Lung (tissue), 11 donors: ENCODE measurements at regions not wholly inside any gene's neighbourhood (a gene's known extent, or its start where the extent isn't known, plus 50 kb on each side); places are given as distances from the start of the nearest gene placed in this dataset.

Experiments
- ATAC-seq: fragments of 200-7000 bp; cut with Tn5 transposase; one replicate; pipeline ENCODE4 v1.9.1; 2020; ENCODE audit warnings: moderate number of reproducible peaks; ENCODE audit not compliant: insufficient read depth, low FRiP score
- DNase-seq, 3 donors: peaks; one replicate each; pipeline ENCODE4 v3.0.0-alpha.2; 2013 to 2017
- H3K27ac ChIP-seq, 2 donors: one replicate each; pipeline ENCODE4 v1.5.1; 2013; ENCODE audit warnings: mild to moderate bottlenecking in 2 of 2, moderate library complexity in 2 of 2, control low read depth in 1 of 2, inconsistent platforms in 1 of 2, low read depth in 1 of 2, low read length in 1 of 2
- H3K27me3 ChIP-seq, 3 donors: one replicate each; pipeline ENCODE4 v1.5.1; 2013; ENCODE audit warnings: low read length in 2 of 3; ENCODE audit not compliant: control insufficient read depth in 3 of 3, insufficient read depth in 3 of 3
- H3K36me3 ChIP-seq, 4 donors: one replicate each; pipeline ENCODE4 v1.5.1; 2013; ENCODE audit warnings: low read length in 4 of 4, mild to moderate bottlenecking in 1 of 4, moderate library complexity in 1 of 4; ENCODE audit not compliant: control insufficient read depth in 4 of 4, insufficient read depth in 4 of 4
- H3K4me1 ChIP-seq, 5 donors: one replicate each; pipeline ENCODE4 v1.5.1; 2013; ENCODE audit warnings: low read length in 5 of 5, mild to moderate bottlenecking in 2 of 5, moderate library complexity in 1 of 5; ENCODE audit not compliant: control insufficient read depth in 5 of 5, insufficient read depth in 5 of 5
- H3K4me3 ChIP-seq: one replicate; pipeline ENCODE4 v1.5.1; 2013; ENCODE audit warnings: mild to moderate bottlenecking, control low read depth, moderate library complexity
- H3K9ac ChIP-seq, 2 donors: one replicate each; pipeline ENCODE4 v1.5.1; 2013; ENCODE audit warnings: low read length in 2 of 2, control low read depth in 1 of 2; ENCODE audit not compliant: insufficient read depth in 1 of 2
- H3K9me3 ChIP-seq, 4 donors: one replicate each; pipeline ENCODE4 v1.5.1; 2013; ENCODE audit warnings: low read length in 3 of 4, mild to moderate bottlenecking in 1 of 4, moderate library complexity in 1 of 4; ENCODE audit not compliant: control insufficient read depth in 4 of 4, insufficient read depth in 3 of 4
- WGBS, 2 donors: extraction: QIAGEN DNeasy Blood & Tissue Kit; methylation state at CpG; one replicate each; pipeline ENCODE4 v1.1.7; 2013; 5-methylcytosine and 5-hydroxymethylcytosine counted together
- TF ChIP-seq, protein P1 (sequence below): IDR thresholded peaks from 2 replicates; pipeline ENCODE4 v1.5.1; 2012; ENCODE audit warnings: mild to moderate bottlenecking; ENCODE audit errors: control extremely low read depth, extremely low read depth
- donor health status: control.
- donor health status: control.
- donor health status: Bipolar disorder and iron deficiency.
- donor health status: healthy.
- donor health status: DM: yes; HTN: yes; CAD: no.

DNA sequence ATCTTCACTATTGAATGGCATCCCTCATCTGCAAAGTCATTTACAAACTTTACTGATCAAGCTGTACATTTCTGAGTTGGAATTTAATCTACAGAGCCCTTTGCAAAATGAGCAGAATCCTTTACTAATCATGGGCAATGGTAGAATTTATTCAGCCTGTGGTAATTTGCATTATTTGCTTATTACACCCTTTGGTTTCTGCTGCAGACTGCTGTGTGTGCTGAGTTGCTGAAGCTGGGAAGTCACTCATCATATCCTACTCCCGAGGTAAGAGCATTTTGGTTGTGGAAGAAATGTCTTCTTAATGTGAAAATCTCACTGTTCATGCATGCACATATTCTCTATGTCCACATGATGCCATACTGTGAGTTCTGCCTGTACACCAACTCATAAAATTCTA is 357.4 kb upstream of the SLC39A10 start:
- H3K36me3 ChIP-seq, result no peaks in the 10 kb centered on the region
- WGBS, 2 donors, result 63 to 82% methylated on average over 1 of the region's 1 CpG
- no peak for ATAC-seq

DNA sequence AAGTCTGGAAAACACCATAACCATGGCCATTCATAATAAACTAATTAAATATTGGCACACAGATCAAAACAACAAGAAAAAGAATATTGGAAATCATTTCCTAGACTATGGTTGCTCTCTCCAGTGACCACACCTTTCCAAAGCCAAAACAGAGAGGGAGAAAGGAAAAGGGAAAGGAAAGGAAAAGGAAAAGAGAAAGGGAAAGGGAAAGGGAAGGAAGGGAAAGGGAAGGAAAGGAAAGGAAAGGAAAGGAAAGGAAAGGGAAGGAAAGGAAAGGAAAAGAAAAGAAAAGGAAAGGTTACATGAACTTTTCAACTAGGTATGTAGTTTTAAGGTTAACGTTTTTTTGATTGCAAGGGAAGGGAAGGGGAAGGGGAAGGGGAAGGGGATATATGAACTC is 360.5 kb upstream of the SLC39A10 start:
- Histone ChIP-seq H3K4me3 (no peak overlapping the region), H3K4me1 (no peaks in the 10 kb centered on the region), H3K36me3 (no peaks in the 10 kb centered on the region), H3K27ac (no peak overlapping the region), H3K9ac (no peak overlapping the region), H3K9me3 (no peaks in the 10 kb centered on the region), H3K27me3 (no peaks in the 10 kb centered on the region)
- ATAC-seq (no peak), DNase-seq (no peak)
- TF ChIP-seq, protein P1, sequence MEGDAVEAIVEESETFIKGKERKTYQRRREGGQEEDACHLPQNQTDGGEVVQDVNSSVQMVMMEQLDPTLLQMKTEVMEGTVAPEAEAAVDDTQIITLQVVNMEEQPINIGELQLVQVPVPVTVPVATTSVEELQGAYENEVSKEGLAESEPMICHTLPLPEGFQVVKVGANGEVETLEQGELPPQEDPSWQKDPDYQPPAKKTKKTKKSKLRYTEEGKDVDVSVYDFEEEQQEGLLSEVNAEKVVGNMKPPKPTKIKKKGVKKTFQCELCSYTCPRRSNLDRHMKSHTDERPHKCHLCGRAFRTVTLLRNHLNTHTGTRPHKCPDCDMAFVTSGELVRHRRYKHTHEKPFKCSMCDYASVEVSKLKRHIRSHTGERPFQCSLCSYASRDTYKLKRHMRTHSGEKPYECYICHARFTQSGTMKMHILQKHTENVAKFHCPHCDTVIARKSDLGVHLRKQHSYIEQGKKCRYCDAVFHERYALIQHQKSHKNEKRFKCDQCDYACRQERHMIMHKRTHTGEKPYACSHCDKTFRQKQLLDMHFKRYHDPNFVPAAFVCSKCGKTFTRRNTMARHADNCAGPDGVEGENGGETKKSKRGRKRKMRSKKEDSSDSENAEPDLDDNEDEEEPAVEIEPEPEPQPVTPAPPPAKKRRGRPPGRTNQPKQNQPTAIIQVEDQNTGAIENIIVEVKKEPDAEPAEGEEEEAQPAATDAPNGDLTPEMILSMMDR, result no peak
- WGBS, 2 donors, result 59 to 79% methylated on average over 1 of the region's 1 CpG

More for the DNA sequence above, 357.4 kb upstream of the SLC39A10 start:
- H3K9me3 ChIP-seq, result no peaks in the 10 kb centered on the region
- TF ChIP-seq, protein P1, result no peak
- H3K9ac ChIP-seq, result no peak overlapping the region
- H3K27ac ChIP-seq, result no peak overlapping the region
- DNase-seq, result no peak
- no peaks in the 10 kb centered on the region for H3K27me3 ChIP-seq
- H3K4me3 ChIP-seq, result no peak overlapping the region
- H3K4me1 ChIP-seq, result no peaks in the 10 kb centered on the region

DNA sequence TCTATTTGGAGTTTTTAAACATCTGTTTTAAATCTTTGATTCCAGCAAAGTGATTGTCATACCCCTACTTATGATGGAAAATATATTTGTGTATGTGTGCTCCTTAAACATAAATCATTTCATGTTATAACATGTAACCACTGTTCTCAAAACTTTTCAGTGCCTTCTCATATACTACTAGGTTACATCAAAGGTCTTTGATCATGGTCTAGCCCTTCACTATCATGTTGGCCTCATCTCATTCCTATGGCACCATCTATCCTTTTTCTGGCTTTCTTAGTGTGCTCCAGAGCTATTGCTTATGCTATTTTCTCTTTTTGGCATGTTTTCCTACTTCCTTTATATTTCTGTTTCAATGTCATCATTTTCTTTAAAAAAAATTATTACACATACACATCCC is 367.9 kb upstream of the SLC39A10 start:
- Histone ChIP-seq H3K4me3 (no peak overlapping the region), H3K9ac (no peak overlapping the region), H3K4me1 (no peaks in the 10 kb centered on the region), H3K9me3 (peaks cover 0 to 6% (median 0%) of the 10 kb centered on the region in 4 donors), H3K27me3 (no peaks in the 10 kb centered on the region), H3K36me3 (no peaks in the 10 kb centered on the region), H3K27ac (no peak overlapping the region)
- TF ChIP-seq, protein P1, result no peak
- DNase-seq (no peak), ATAC-seq (no peak)

DNA sequence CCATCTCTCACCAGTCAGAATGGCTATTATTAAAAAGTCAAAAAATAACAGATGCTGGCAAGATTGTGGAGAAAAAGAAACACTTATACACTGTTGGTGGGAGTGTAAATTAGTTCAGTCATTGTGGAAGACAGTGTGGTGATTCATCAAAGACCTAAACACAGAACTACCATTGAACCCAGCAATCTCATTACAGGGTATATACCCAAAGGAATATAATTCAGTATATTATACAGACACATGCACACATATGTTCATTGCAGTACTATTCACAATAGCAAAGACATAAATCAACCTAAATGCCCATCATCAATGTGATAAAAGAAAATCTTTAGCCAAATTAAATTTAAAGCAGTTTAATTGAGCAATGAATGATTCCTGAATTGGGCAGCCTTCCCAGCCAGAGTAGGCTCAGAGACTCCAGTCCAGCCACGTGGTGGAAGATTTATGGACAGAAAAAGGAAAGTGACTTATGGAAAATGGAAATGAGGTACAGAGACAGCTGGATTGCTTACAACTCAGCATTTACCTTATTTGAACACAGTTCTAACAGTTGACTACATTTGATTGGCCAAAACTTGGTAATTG is 377.1 kb upstream of the SLC39A10 start:
- Histone ChIP-seq H3K9ac (no peak overlapping the region), H3K9me3 (no peaks in the 10 kb centered on the region), H3K27me3 (no peaks in the 10 kb centered on the region), H3K4me3 (no peak overlapping the region), H3K36me3 (no peaks in the 10 kb centered on the region), H3K4me1 (no peaks in the 10 kb centered on the region), H3K27ac (no peak overlapping the region)
- WGBS, 2 donors, result 31 to 59% methylated on average over 1 of the region's 1 CpG
- DNase-seq, result no peak
- TF ChIP-seq, protein P1, result no peak
- no peak for ATAC-seq
